ENCODE measurements at regions not wholly inside any gene's neighbourhood (a gene's known extent, or its start where the extent isn't known, plus 50 kb on each side); places are given as distances from the start of the nearest gene placed in this dataset.
"Not testable (repeated sequence)": the region's sequence is repeated elsewhere in the genome, so short reads cannot be mapped to it uniquely, and the experiment has no call there.

GRCh38 chr6:49370518-49370917, 92.5 kb downstream of the MMUT start:
- no peak for ATAC-seq

- ATAC-seq: no peak
Measured at GRCh38 chr6:49366539-49366938, 96.5 kb downstream of the MMUT start.

GRCh38 chr6:49348561-49348960, 114.5 kb downstream of the MMUT start:
- no peak for ATAC-seq

- no peak for ATAC-seq
Measured at GRCh38 chr6:49342410-49342809, 120.6 kb downstream of the MMUT start.

GRCh38 chr6:49341869-49342268, 121.2 kb downstream of the MMUT start:
- ATAC-seq: no peak

- no peak for ATAC-seq
Measured at GRCh38 chr6:49339096-49339495, 124.0 kb downstream of the MMUT start.

- no peak for ATAC-seq
Measured at GRCh38 chr6:49336514-49337131, 126.4 kb downstream of the MMUT start.

GRCh38 chr6:49333345-49334125, 129.5 kb downstream of the MMUT start:
- ATAC-seq: no peak

GRCh38 chr6:49332781-49333180, 130.3 kb downstream of the MMUT start:
- no peak for ATAC-seq

GRCh38 chr6:49329186-49329585, 133.9 kb downstream of the MMUT start:
- no peak for ATAC-seq

GRCh38 chr6:49328051-49328744, 134.9 kb downstream of the MMUT start:
- ATAC-seq: no peak

GRCh38 chr6:49327571-49327970, 135.5 kb downstream of the MMUT start:
- no peak for ATAC-seq

- no peak for ATAC-seq
Measured at GRCh38 chr6:49327005-49327404, 136.0 kb downstream of the MMUT start.

- no peak for ATAC-seq
Measured at GRCh38 chr6:49326347-49326746, 136.7 kb downstream of the MMUT start.

GRCh38 chr6:49325891-49326290, 137.2 kb downstream of the MMUT start:
- ATAC-seq: no peak

- no peak for ATAC-seq
Measured at GRCh38 chr6:49322861-49323260, 140.2 kb downstream of the MMUT start.

- no peak for ATAC-seq
Measured at GRCh38 chr6:49321561-49322072, 141.4 kb downstream of the MMUT start.

- no peak for ATAC-seq
Measured at GRCh38 chr6:49305010-49305409, 158.0 kb downstream of the MMUT start.

- not testable (repeated sequence) for ATAC-seq
Measured at GRCh38 chr6:49304393-49304792, 158.7 kb downstream of the MMUT start.

- no peak for ATAC-seq
Measured at GRCh38 chr6:49300911-49301310, 162.1 kb downstream of the MMUT start.

- no peak for ATAC-seq
Measured at GRCh38 chr6:49300443-49300842, 162.6 kb downstream of the MMUT start.

GRCh38 chr6:49299279-49299678, 163.8 kb downstream of the MMUT start:
- no peak for ATAC-seq

- ATAC-seq: no peak
Measured at GRCh38 chr6:49284180-49284579, 178.9 kb downstream of the MMUT start.
